HG03571 (cell line): ENCODE measurements at regions not wholly inside any gene's neighbourhood (a gene's known extent, or its start where the extent isn't known, plus 50 kb on each side); places are given as distances from the start of the nearest gene placed in this dataset.

Experiments
- ATAC-seq: cut with Tn5 transposase; IDR thresholded peaks from one replicate; pipeline ENCODE4 v1.9.1; 2021; ENCODE audit not compliant: unreplicated experiment

GRCh38 chr15:85941186-85941855 lies 138.3 kb upstream of the AGBL1 start:
- no peak for ATAC-seq

- no peak for ATAC-seq
Measured at GRCh38 chr15:85942632-85943031, 137.0 kb upstream of the AGBL1 start.

GRCh38 chr15:85943151-85943550 lies 136.5 kb upstream of the AGBL1 start:
- no peak for ATAC-seq

- no peak for ATAC-seq
Measured at GRCh38 chr15:85943791-85944190, 135.9 kb upstream of the AGBL1 start.

- no peak for ATAC-seq
Measured at GRCh38 chr15:85947021-85947420, 132.7 kb upstream of the AGBL1 start.

GRCh38 chr15:85947936-85948335 lies 131.7 kb upstream of the AGBL1 start:
- no peak for ATAC-seq

- peak; percentile 70 for ATAC-seq
Measured at GRCh38 chr15:85950101-85950500, 129.6 kb upstream of the AGBL1 start.

- ATAC-seq = no peak
Measured at GRCh38 chr15:85954586-85954985, 125.1 kb upstream of the AGBL1 start.

- ATAC-seq = peak; percentile 88
Measured at GRCh38 chr15:85955501-85956391, 123.9 kb upstream of the AGBL1 start.

- ATAC-seq = no peak
Measured at GRCh38 chr15:85956532-85957275, 123.0 kb upstream of the AGBL1 start.

- no peak for ATAC-seq
Measured at GRCh38 chr15:85959611-85960010, 120.1 kb upstream of the AGBL1 start.

- ATAC-seq = no peak
Measured at GRCh38 chr15:85960381-85960780, 119.3 kb upstream of the AGBL1 start.

GRCh38 chr15:85961821-85962220 lies 117.8 kb upstream of the AGBL1 start:
- ATAC-seq = no peak

GRCh38 chr15:85963262-85963760 lies 116.4 kb upstream of the AGBL1 start:
- no peak for ATAC-seq

GRCh38 chr15:85964471-85964870 lies 115.2 kb upstream of the AGBL1 start:
- no peak for ATAC-seq

GRCh38 chr15:85967553-85967952 lies 112.1 kb upstream of the AGBL1 start:
- no peak for ATAC-seq

GRCh38 chr15:85972805-85973540 lies 106.7 kb upstream of the AGBL1 start:
- no peak for ATAC-seq

GRCh38 chr15:85973584-85974347 lies 105.9 kb upstream of the AGBL1 start:
- no peak for ATAC-seq

- ATAC-seq = no peak
Measured at GRCh38 chr15:85974348-85974705, 105.3 kb upstream of the AGBL1 start.

GRCh38 chr15:85974742-85975141 lies 104.9 kb upstream of the AGBL1 start:
- ATAC-seq = no peak
